Ammon's horn (tissue), 1 donor: ENCODE measurements at regions not wholly inside any gene's neighbourhood (a gene's known extent, or its start where the extent isn't known, plus 50 kb on each side); places are given as distances from the start of the nearest gene placed in this dataset.

Experiments used
- DNase-seq: peaks from one replicate; pipeline ENCODE4 v3.0.0-alpha.2; 2016; ENCODE audit warnings: low spot score

GRCh38 chr13:100940658-100941057 lies 266.1 kb upstream of the TMTC4 start:
- peak; percentile 16 for DNase-seq

- DNase-seq, result no peak
Measured at GRCh38 chr13:100933841-100934240, 259.2 kb upstream of the TMTC4 start.

GRCh38 chr13:100922599-100922998 lies 248.0 kb upstream of the TMTC4 start:
- no peak for DNase-seq

- DNase-seq, result no peak
Measured at GRCh38 chr13:100921139-100921538, 246.5 kb upstream of the TMTC4 start.

- no peak for DNase-seq
Measured at GRCh38 chr13:100917011-100917410, 242.4 kb upstream of the TMTC4 start.

GRCh38 chr13:100913143-100913542 lies 238.5 kb upstream of the TMTC4 start:
- no peak for DNase-seq

GRCh38 chr13:100904293-100904976 lies 229.8 kb upstream of the TMTC4 start:
- no peak for DNase-seq

- no peak for DNase-seq
Measured at GRCh38 chr13:100899720-100900316, 225.2 kb upstream of the TMTC4 start.

GRCh38 chr13:100898431-100898830 lies 223.8 kb upstream of the TMTC4 start:
- no peak for DNase-seq

- no peak for DNase-seq
Measured at GRCh38 chr13:100895651-100896050, 221.1 kb upstream of the TMTC4 start.

GRCh38 chr13:100892981-100893380 lies 218.4 kb upstream of the TMTC4 start:
- peak; percentile 49 for DNase-seq

- no peak for DNase-seq
Measured at GRCh38 chr13:100890645-100891044, 216.1 kb upstream of the TMTC4 start.

GRCh38 chr13:100887729-100888151 lies 213.1 kb upstream of the TMTC4 start:
- DNase-seq, result no peak

GRCh38 chr13:100883453-100883852 lies 208.9 kb upstream of the TMTC4 start:
- peak; percentile 50 for DNase-seq

GRCh38 chr13:100881291-100881864 lies 206.8 kb upstream of the TMTC4 start:
- no peak for DNase-seq

GRCh38 chr13:100880166-100880565 lies 205.6 kb upstream of the TMTC4 start:
- DNase-seq, result no peak

- DNase-seq, result no peak
Measured at GRCh38 chr13:100879255-100879654, 204.7 kb upstream of the TMTC4 start.

- DNase-seq, result no peak
Measured at GRCh38 chr13:100876044-100876403, 201.4 kb upstream of the TMTC4 start.

GRCh38 chr13:100875392-100876043 lies 200.9 kb upstream of the TMTC4 start:
- DNase-seq, result no peak

- no peak for DNase-seq
Measured at GRCh38 chr13:100872761-100873160, 198.2 kb upstream of the TMTC4 start.

- no peak for DNase-seq
Measured at GRCh38 chr13:100870898-100871297, 196.3 kb upstream of the TMTC4 start.

GRCh38 chr13:100860866-100861265 lies 186.3 kb upstream of the TMTC4 start:
- no peak for DNase-seq

GRCh38 chr13:100859861-100860260 lies 185.3 kb upstream of the TMTC4 start:
- no peak for DNase-seq
